HCT116 (cell line): ENCODE measurements at regions not wholly inside any gene's neighbourhood (a gene's known extent, or its start where the extent isn't known, plus 50 kb on each side); places are given as distances from the start of the nearest gene placed in this dataset.

Experiments used
- ATAC-seq: fragments of 200-7000 bp; cut with Tn5 transposase; 2 replicates; pipeline ENCODE4 v1.9.1; 2020; ENCODE audit warnings: mild to moderate bottlenecking, moderate library complexity
- BruUV-seq: library from RNA; stranded (reverse); fragments of 400-500 nt; replicated peaks from 2 replicates; lab custom pipeline; 2021; lab: Mats Ljungman, UMichigan
- CTCF ChIA-PET: fragments of 300-600 bp; sonication (Branson Sonifier 250); formaldehyde crosslinking; loops from one replicate; lab custom pipeline; 2021; ENCODE audit warnings: antibody characterized with exemption; lab: Charles Lee
- POLR2A ChIA-PET: fragments of 300-600, 350-600 bp; sonication (Branson Sonifier 250); formaldehyde crosslinking; loops from one replicate; lab custom pipeline; 2021; ENCODE audit warnings: antibody characterized with exemption; lab: Charles Lee
- RAD21 ChIA-PET, 2 experiments: fragments of 300-600 bp; sonication (Branson Sonifier 250); formaldehyde crosslinking; loops; one replicate each; lab custom pipeline; 2023; ENCODE audit warnings: low total read pairs in 2 of 2; ENCODE audit not compliant: uncharacterized antibody in 2 of 2, unreplicated experiment in 2 of 2, low non-redundant PET in 1 of 2; lab: Charles Lee
- DNase-seq: peaks from one replicate; pipeline ENCODE4 v3.0.0-alpha.2; 2010; ENCODE audit warnings: low read depth, low spot score
- H2AFZ ChIP-seq: fragments of 200-600 bp; shearing (Covaris generic), sonication (generic); 2 replicates; pipeline ENCODE4 v1.6.1; 2017; ENCODE audit warnings: low read depth, mixed run types, mixed read lengths, antibody characterized with exemption, low read length; ENCODE audit not compliant: poor library complexity, severe bottlenecking
- H3K27ac ChIP-seq: 2 replicates; pipeline ENCODE4 v1.5.1; 2012; ENCODE audit warnings: low read depth, low read length
- H3K27me3 ChIP-seq: fragments of 200-600 bp; sonication (generic); 2 replicates; pipeline ENCODE4 v1.6.1; 2016; ENCODE audit warnings: mixed run types, low read length, mixed read lengths; ENCODE audit not compliant: insufficient read depth
- H3K36me3 ChIP-seq, 2 experiments: fragments of 200-500 bp in 1 of 2; fragments of 200-600 bp in 1 of 2; sonication (Bioruptor generic) in 1 of 2; sonication (generic) in 1 of 2; 2 replicates each; pipeline versions ENCODE4 v1.5.1 to v1.6.1; 2014 to 2016; ENCODE audit warnings: low read length in 2 of 2, inconsistent platforms in 1 of 2, mixed read lengths in 1 of 2, mixed run types in 1 of 2; ENCODE audit not compliant: insufficient read depth in 2 of 2, control insufficient read depth in 1 of 2
- H3K4me1 ChIP-seq, 2 experiments: fragments of 200-600 bp in 1 of 2; sonication (generic) in 1 of 2; 2 replicates each; pipeline versions ENCODE4 v1.5.1 to v1.6.1; 2012 to 2017; ENCODE audit warnings: low read length in 2 of 2, inconsistent platforms in 1 of 2, mild to moderate bottlenecking in 1 of 2, mixed read lengths in 1 of 2, mixed run types in 1 of 2, moderate library complexity in 1 of 2; ENCODE audit not compliant: insufficient read depth in 2 of 2, control insufficient read depth in 1 of 2
- H3K4me2 ChIP-seq: fragments of 200-600 bp; sonication (generic); 2 replicates; pipeline ENCODE4 v1.6.1; 2017; ENCODE audit warnings: mixed run types, low read length, mixed read lengths
- H3K4me3 ChIP-seq, 2 experiments: fragments of 200-600 bp in 1 of 2; sonication (generic) in 1 of 2; replicated peaks in 1 of 2; 2 replicates each; pipeline ENCODE4 v1.5.1; 2011 to 2016; ENCODE audit warnings: low read length in 2 of 2, control low read depth in 1 of 2, low read depth in 1 of 2, mild to moderate bottlenecking in 1 of 2, mixed read lengths in 1 of 2, mixed run types in 1 of 2
- H3K79me2 ChIP-seq: fragments of 200-600 bp; sonication (generic); 2 replicates; pipeline ENCODE4 v1.6.1; 2017; ENCODE audit warnings: mild to moderate bottlenecking, mixed run types, low read length, moderate library complexity, mixed read lengths; ENCODE audit not compliant: insufficient read depth
- H3K9ac ChIP-seq: fragments of 200-600 bp; sonication (generic); 2 replicates; pipeline ENCODE4 v1.6.1; 2016; ENCODE audit warnings: low read length, mixed read lengths
- H3K9me2 ChIP-seq: fragments of 200-600 bp; sonication (generic), shearing (Covaris generic); 2 replicates; pipeline ENCODE4 v1.6.1; 2017; ENCODE audit warnings: mixed run types, mild to moderate bottlenecking, moderate library complexity; ENCODE audit not compliant: insufficient read depth
- H3K9me3 ChIP-seq, 2 experiments: fragments of 200-500 bp in 1 of 2; fragments of 200-600 bp in 1 of 2; sonication (Bioruptor generic) in 1 of 2; sonication (generic) in 1 of 2; 2 replicates each; pipeline ENCODE4 v1.6.1; 2014 to 2017; ENCODE audit warnings: low read length in 2 of 2, mixed read lengths in 2 of 2, inconsistent platforms in 1 of 2, low read depth in 1 of 2, mild to moderate bottlenecking in 1 of 2, mixed run types in 1 of 2, moderate library complexity in 1 of 2; ENCODE audit not compliant: control insufficient read depth in 1 of 2, insufficient read depth in 1 of 2
- H4K20me1 ChIP-seq: fragments of 200-600 bp; sonication (generic), shearing (Covaris generic); 2 replicates; pipeline ENCODE4 v1.6.1; 2017; ENCODE audit warnings: mixed run types, mild to moderate bottlenecking, moderate library complexity; ENCODE audit not compliant: insufficient read depth
- ATF3 ChIP-seq: IDR thresholded peaks from 2 replicates; pipeline ENCODE4 v1.6.1; 2012
- CBX3 ChIP-seq: IDR thresholded peaks from 2 replicates; pipeline ENCODE4 v1.6.1; 2012; ENCODE audit warnings: low read depth
- CTCF ChIP-seq, 3 experiments: fragments of 200-600 bp in 1 of 3; sonication (generic) in 1 of 3; IDR thresholded peaks in 2 of 3; conservative IDR thresholded peaks in 1 of 3; 2 replicates each; pipeline ENCODE4 v1.5.1; 2012 to 2017; ENCODE audit warnings: low read depth in 2 of 3, low read length in 2 of 3, antibody characterized with exemption in 1 of 3, borderline replicate concordance in 1 of 3, control low read depth in 1 of 3, mild to moderate bottlenecking in 1 of 3, mixed read lengths in 1 of 3, mixed run types in 1 of 3, moderate library complexity in 1 of 3; ENCODE audit not compliant: insufficient read depth in 1 of 3
- ELF1 ChIP-seq: IDR thresholded peaks from 2 replicates; pipeline ENCODE4 v1.6.1; 2012; ENCODE audit warnings: low read depth, borderline replicate concordance
- EZH2 ChIP-seq: fragments of 200-600 bp; sonication (generic); IDR thresholded peaks from 2 replicates; pipeline ENCODE4 v1.6.1; 2017; ENCODE audit warnings: antibody characterized with exemption, mixed run types
- EZH2phosphoT487 ChIP-seq: fragments of 200-600 bp; IDR thresholded peaks from 2 replicates; pipeline ENCODE4 v1.6.1; 2018; ENCODE audit warnings: antibody characterized with exemption, borderline replicate concordance
- FOSL1 ChIP-seq: IDR thresholded peaks from 2 replicates; pipeline ENCODE4 v1.6.1; 2012; ENCODE audit warnings: low read depth
- MAX ChIP-seq: IDR thresholded peaks from 2 replicates; pipeline ENCODE4 v1.6.1; 2012
- RAD21 ChIP-seq: IDR thresholded peaks from 2 replicates; pipeline ENCODE4 v1.6.1; 2012; ENCODE audit warnings: low read depth, mild to moderate bottlenecking
- SIN3A ChIP-seq: IDR thresholded peaks from 2 replicates; pipeline ENCODE4 v1.6.1; 2012; ENCODE audit warnings: low read depth
- YY1 ChIP-seq: IDR thresholded peaks from 2 replicates; pipeline ENCODE4 v1.6.1; 2011; ENCODE audit warnings: low read length, low read depth, moderate library complexity, mild to moderate bottlenecking; ENCODE audit not compliant: insufficient replicate concordance; ENCODE audit errors: extremely low read depth
- ZBTB33 ChIP-seq: IDR thresholded peaks from 2 replicates; pipeline ENCODE4 v1.6.1; 2011; ENCODE audit warnings: mild to moderate bottlenecking, low read length, moderate library complexity; ENCODE audit not compliant: insufficient replicate concordance; ENCODE audit errors: extremely low read depth
- ZFX ChIP-seq: fragments of 450-650 bp; IDR thresholded peaks from 2 replicates; pipeline ENCODE4 v1.6.1; 2017
- ZNF274 ChIP-seq: fragments of 200-500 bp; sonication (Bioruptor generic); IDR thresholded peaks from 2 replicates; pipeline ENCODE4 v1.6.1; 2014; ENCODE audit warnings: mild to moderate bottlenecking, low read depth, low read length, inconsistent platforms
- intact Hi-C: fragments of 100-400 bp; cut with micrococcal nuclease; formaldehyde crosslinking; loops from 2 replicates; pipeline ENCODE4 v1.10.0; 2022

- TF ChIP-seq CTCF (IDR thresholded peaks at IDR 0.05 in 2 of 3, conservative IDR thresholded peaks at IDR 0.05 in 1 of 3; ENCODE audit: borderline replicate concordance in 1 of 3, insufficient read depth in 1 of 3, low read depth in 2 of 3, low read length in 2 of 3) (no peak), ZNF274 (no peak), EZH2 (no peak), ELF1 (no peak), YY1 (no peak), ZFX (no peak), ATF3 (no peak)
These were observed 109.0 kb upstream of the ACSL4 start (continued) for GRCh38 chrX:109841869-109842579.

- no peaks in the 10 kb centered on the region for H3K36me3 ChIP-seq
- no peak overlapping the region for H2AFZ ChIP-seq
- no TSS peak for BruUV-seq
- intact Hi-C loops: no loop called here
- no peaks in the 10 kb centered on the region for H3K27me3 ChIP-seq
- no peaks in the 10 kb centered on the region for H3K9me3 ChIP-seq
- H3K4me2 ChIP-seq: no peak overlapping the region
- peaks cover 11 to 17% of the 10 kb centered on the region in 2 experiments for H3K4me1 ChIP-seq
- ATAC-seq (no peak), DNase-seq (no peak)
- H4K20me1 ChIP-seq: no peaks in the 10 kb centered on the region
- no peaks in the 10 kb centered on the region for H3K9me2 ChIP-seq
- no peaks in the 10 kb centered on the region for H3K79me2 ChIP-seq
- no peak overlapping the region for H3K27ac ChIP-seq
- CTCF ChIA-PET: interaction anchor here (1.3 kb wide), 1 partner anchor 14 kb away, joined by 3 read pairs; no protein-coding TSS in a partner anchor
- POLR2A ChIA-PET: interaction anchor here (0.9 kb wide), 1 partner anchor 13 kb away, joined by 3 read pairs; no protein-coding TSS in a partner anchor
- H3K9ac ChIP-seq: no peak overlapping the region
- RAD21 ChIA-PET: no interaction called here
- no peak overlapping the region for H3K4me3 ChIP-seq
- no peak for TF ChIP-seq FOSL1
- TF ChIP-seq EZH2phosphoT487: no peak
- no peak for TF ChIP-seq ZBTB33
- no peak for TF ChIP-seq YY1
- TF ChIP-seq CBX3: no peak
- no peak for TF ChIP-seq SIN3A
- TF ChIP-seq MAX: no peak
- no peak for TF ChIP-seq CTCF (IDR thresholded peaks at IDR 0.05 in 2 of 3, conservative IDR thresholded peaks at IDR 0.05 in 1 of 3; ENCODE audit: borderline replicate concordance in 1 of 3, insufficient read depth in 1 of 3, low read depth in 2 of 3, low read length in 2 of 3)
- TF ChIP-seq RAD21: no peak
These were observed 109.6 kb upstream of the ACSL4 start for GRCh38 chrX:109842611-109843010.
